Smooth muscle cell (in vitro differentiated cells): ENCODE measurements at regions not wholly inside any gene's neighbourhood (a gene's known extent, or its start where the extent isn't known, plus 50 kb on each side); places are given as distances from the start of the nearest gene placed in this dataset.
A peak's percentile ranks its signal among the peaks of the same experiment; 100 is the strongest.

Experiments
- DNase-seq: peaks from one replicate; lab custom pipeline; 2025; ENCODE audit not compliant: unreplicated experiment; lab: John Stamatoyannopoulos, UW
- H2AFZ ChIP-seq: fragments of 200-600 bp; sonication (generic); 2 replicates; pipeline ENCODE4 v1.6.0; 2016; ENCODE audit warnings: antibody characterized with exemption, low read depth, mild to moderate bottlenecking
- H3F3A ChIP-seq: fragments of 200-600 bp; sonication (generic); 2 replicates; pipeline ENCODE4 v1.6.0; 2017; ENCODE audit warnings: antibody characterized with exemption, low read depth
- H3K27ac ChIP-seq: fragments of 200-600 bp; sonication (generic); 2 replicates; pipeline ENCODE4 v1.5.1; 2016; ENCODE audit warnings: low read depth, mild to moderate bottlenecking
- H3K27me3 ChIP-seq: fragments of 200-600 bp; sonication (generic); 2 replicates; pipeline ENCODE4 v1.6.1; 2016; ENCODE audit warnings: low read depth, mild to moderate bottlenecking
- H3K36me3 ChIP-seq: fragments of 200-600 bp; sonication (generic); 2 replicates; pipeline ENCODE4 v1.5.1; 2016; ENCODE audit warnings: low read depth
- H3K4me1 ChIP-seq: fragments of 200-600 bp; sonication (generic); 2 replicates; pipeline ENCODE4 v1.5.1; 2016; ENCODE audit warnings: low read depth
- H3K4me2 ChIP-seq: fragments of 200-600 bp; sonication (generic); 2 replicates; pipeline ENCODE4 v1.6.0; 2016; ENCODE audit warnings: mild to moderate bottlenecking
- H3K4me3 ChIP-seq: fragments of 200-600 bp; sonication (generic); 2 replicates; pipeline ENCODE4 v1.5.1; 2016; ENCODE audit warnings: mild to moderate bottlenecking
- H3K79me2 ChIP-seq: fragments of 200-600 bp; sonication (generic); 2 replicates; pipeline ENCODE4 v1.6.0; 2016; ENCODE audit warnings: low read depth, mild to moderate bottlenecking
- H3K9ac ChIP-seq: fragments of 200-600 bp; sonication (generic); 2 replicates; pipeline ENCODE4 v1.6.0; 2016; ENCODE audit warnings: low read depth
- H3K9me3 ChIP-seq: fragments of 200-600 bp; sonication (generic); replicated peaks from 2 replicates; pipeline ENCODE4 v1.5.1; 2016; ENCODE audit warnings: low read depth
- H4K20me1 ChIP-seq: fragments of 200-600 bp; sonication (generic); 2 replicates; pipeline ENCODE4 v1.6.0; 2016; ENCODE audit warnings: low read depth
- WGBS: methylation state at CpG from one replicate; pipeline ENCODE4 v1.1.7; 2016; ENCODE audit warnings: low lambda C conversion rate; 5-methylcytosine and 5-hydroxymethylcytosine counted together
- TF ChIP-seq, protein P1 (sequence below): fragments of 200-600 bp; sonication (generic); IDR thresholded peaks from 2 replicates; pipeline ENCODE4 v1.5.1; 2017; ENCODE audit warnings: borderline replicate concordance, mild to moderate bottlenecking, antibody characterized with exemption; ENCODE audit not compliant: insufficient read depth, poor library complexity, severe bottlenecking

DNA sequence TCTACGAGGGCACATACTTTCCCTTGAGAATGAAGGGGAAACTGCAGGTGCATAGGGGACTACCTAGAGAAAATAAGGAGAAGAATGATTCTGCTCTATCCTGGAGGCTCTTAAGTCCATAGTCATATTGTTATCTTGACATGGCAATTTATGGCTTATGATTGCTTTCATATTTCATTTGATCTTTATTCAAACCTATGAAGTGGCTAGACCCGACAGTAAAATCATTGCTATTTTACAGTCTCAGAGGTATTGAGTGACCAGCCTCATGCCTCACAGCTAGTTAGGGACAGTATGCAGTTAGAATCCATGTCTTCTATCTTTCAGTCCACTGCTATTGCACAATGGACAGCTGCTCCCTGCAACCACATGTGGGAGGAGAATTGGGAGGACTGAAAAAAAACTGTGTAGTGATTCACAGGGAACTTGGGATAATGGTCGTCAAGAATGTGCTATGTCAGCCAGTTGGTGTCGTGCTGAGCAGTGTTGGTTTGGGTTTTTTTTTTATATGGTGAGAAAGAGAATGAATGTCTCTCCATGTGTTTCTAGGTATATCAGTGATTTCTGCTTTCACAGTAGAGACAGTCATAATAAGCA lies 63.2 kb upstream of the SPPL2A start:
- no peaks in the 10 kb centered on the region for H3K79me2 ChIP-seq

DNA sequence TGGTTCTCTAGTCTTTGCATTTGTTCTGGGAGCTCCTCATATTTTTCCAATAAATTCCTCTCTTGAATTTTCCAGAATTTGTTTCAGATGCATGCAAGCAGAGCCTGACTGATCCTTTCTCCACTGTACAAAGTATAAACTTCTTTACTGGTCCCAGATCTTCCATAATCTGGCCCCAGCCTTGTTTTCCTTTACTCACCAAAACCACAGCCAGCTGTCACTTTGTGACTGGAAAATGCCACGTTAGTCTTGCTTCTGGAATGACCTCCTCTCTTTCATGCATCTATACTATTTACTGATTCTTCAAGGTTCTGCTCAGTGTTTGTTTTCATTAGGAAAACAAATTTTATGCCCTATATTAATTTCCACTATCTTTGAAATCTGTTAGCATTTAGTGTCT lies 60.4 kb upstream of the SPPL2A start:
- Histone ChIP-seq H3K79me2 (no peaks in the 10 kb centered on the region), H4K20me1 (no peaks in the 10 kb centered on the region), H3K27me3 (no peaks in the 10 kb centered on the region)

More for the DNA sequence above, 63.2 kb upstream of the SPPL2A start:
- no peaks in the 10 kb centered on the region for H3K9me3 ChIP-seq
- H4K20me1 ChIP-seq, result no peaks in the 10 kb centered on the region
- H3K4me2 ChIP-seq, result peak overlapping the region; percentile 42
- no peaks in the 10 kb centered on the region for H3K27me3 ChIP-seq
- H3K4me1 ChIP-seq, result no peaks in the 10 kb centered on the region
- H3F3A ChIP-seq, result peaks cover 2% of the 10 kb centered on the region
- TF ChIP-seq, protein P1, sequence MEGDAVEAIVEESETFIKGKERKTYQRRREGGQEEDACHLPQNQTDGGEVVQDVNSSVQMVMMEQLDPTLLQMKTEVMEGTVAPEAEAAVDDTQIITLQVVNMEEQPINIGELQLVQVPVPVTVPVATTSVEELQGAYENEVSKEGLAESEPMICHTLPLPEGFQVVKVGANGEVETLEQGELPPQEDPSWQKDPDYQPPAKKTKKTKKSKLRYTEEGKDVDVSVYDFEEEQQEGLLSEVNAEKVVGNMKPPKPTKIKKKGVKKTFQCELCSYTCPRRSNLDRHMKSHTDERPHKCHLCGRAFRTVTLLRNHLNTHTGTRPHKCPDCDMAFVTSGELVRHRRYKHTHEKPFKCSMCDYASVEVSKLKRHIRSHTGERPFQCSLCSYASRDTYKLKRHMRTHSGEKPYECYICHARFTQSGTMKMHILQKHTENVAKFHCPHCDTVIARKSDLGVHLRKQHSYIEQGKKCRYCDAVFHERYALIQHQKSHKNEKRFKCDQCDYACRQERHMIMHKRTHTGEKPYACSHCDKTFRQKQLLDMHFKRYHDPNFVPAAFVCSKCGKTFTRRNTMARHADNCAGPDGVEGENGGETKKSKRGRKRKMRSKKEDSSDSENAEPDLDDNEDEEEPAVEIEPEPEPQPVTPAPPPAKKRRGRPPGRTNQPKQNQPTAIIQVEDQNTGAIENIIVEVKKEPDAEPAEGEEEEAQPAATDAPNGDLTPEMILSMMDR, result no peak
- no peak overlapping the region for H3K4me3 ChIP-seq
- WGBS, result 27% methylated on average over 4 of the region's 4 CpGs
- H2AFZ ChIP-seq, result no peak overlapping the region
- no peak overlapping the region for H3K9ac ChIP-seq
- peak overlapping the region; percentile 6 for H3K27ac ChIP-seq
- DNase-seq, result no peak
- H3K36me3 ChIP-seq, result no peaks in the 10 kb centered on the region

DNA sequence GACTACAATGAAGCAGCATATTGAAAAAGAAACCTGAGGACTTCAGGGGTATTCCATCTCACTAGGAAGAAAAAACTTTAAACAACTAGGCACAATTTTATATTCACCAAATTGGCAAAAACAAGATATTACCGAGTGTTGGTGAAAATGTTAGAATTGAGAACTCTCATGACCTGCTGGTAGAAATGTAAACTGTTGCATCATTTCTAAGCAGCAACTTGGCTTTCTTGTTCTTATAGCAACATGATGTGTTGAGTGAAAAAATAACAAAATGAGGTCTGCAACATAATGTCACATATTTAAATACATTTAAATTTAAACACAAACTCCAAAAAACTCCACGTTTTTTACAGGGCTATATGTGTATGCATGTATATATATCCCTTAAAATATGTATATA lies 59.0 kb upstream of the SPPL2A start:
- 65% methylated on average over 2 of the region's 2 CpGs for WGBS
- Histone ChIP-seq H3K9ac (no peak overlapping the region), H3K4me1 (no peaks in the 10 kb centered on the region)

More for the DNA sequence above, 60.4 kb upstream of the SPPL2A start:
- Histone ChIP-seq H3F3A (no peaks in the 10 kb centered on the region), H3K9me3 (no peaks in the 10 kb centered on the region), H3K36me3 (no peaks in the 10 kb centered on the region), H3K4me1 (no peaks in the 10 kb centered on the region), H3K4me2 (peak overlapping the region; percentile 34), H3K27ac (no peak overlapping the region), H3K4me3 (no peak overlapping the region), H2AFZ (no peak overlapping the region), H3K9ac (no peak overlapping the region)
- DNase-seq, result no peak
- TF ChIP-seq, protein P1, result no peak
- 6% methylated on average over 1 of the region's 1 CpG for WGBS

More for the DNA sequence above, 59.0 kb upstream of the SPPL2A start:
- H4K20me1 ChIP-seq, result no peaks in the 10 kb centered on the region
- no peaks in the 10 kb centered on the region for H3K36me3 ChIP-seq
- H3K4me2 ChIP-seq, result no peak overlapping the region
- H3F3A ChIP-seq, result no peaks in the 10 kb centered on the region
- H3K79me2 ChIP-seq, result no peaks in the 10 kb centered on the region
- H3K27ac ChIP-seq, result no peak overlapping the region
- no peak overlapping the region for H2AFZ ChIP-seq
- H3K27me3 ChIP-seq, result no peaks in the 10 kb centered on the region
- no peak overlapping the region for H3K4me3 ChIP-seq
- DNase-seq, result no peak
- H3K9me3 ChIP-seq, result no peaks in the 10 kb centered on the region
- TF ChIP-seq, protein P1, result no peak
